ENCODE measurements at regions not wholly inside any gene's neighbourhood (a gene's known extent, or its start where the extent isn't known, plus 50 kb on each side); places are given as distances from the start of the nearest gene placed in this dataset.

GRCh38 chr9:13990994-13991393 is 322.9 kb downstream of the NFIB start:
- no peak overlapping the region for H3K27ac ChIP-seq (ENCODE audit: extremely low read length, insufficient read depth, low read length)
- 0% methylated on average over 4 of the region's 4 CpGs for WGBS (ENCODE audit: low lambda C conversion rate)
- no peaks in the 10 kb centered on the region for H3K4me1 ChIP-seq (ENCODE audit: insufficient read depth, low read length)
- H3K79me2 ChIP-seq (ENCODE audit: insufficient read depth, low read length), result no peaks in the 10 kb centered on the region
- no peaks in the 10 kb centered on the region for H3K27me3 ChIP-seq (ENCODE audit: control insufficient read depth in 1 of 2, insufficient read depth in 2 of 2, low read length in 2 of 2)
- no TSS peak for BruUV-seq (replicated peaks)
- ATAC-seq, result no peak
- no peak for DNase-seq (ENCODE audit: low spot score)
- H3K9me3 ChIP-seq (ENCODE audit: low read length), result no peaks in the 10 kb centered on the region
- no peaks in the 10 kb centered on the region for H3K36me3 ChIP-seq (replicated peaks in 1 of 2; ENCODE audit: control insufficient read depth in 1 of 2, insufficient read depth in 2 of 2, low read length in 2 of 2)
- no peak overlapping the region for H3K4me2 ChIP-seq (ENCODE audit: low read depth, low read length)
- ChIA-PET POLR2A (no interaction called here), CTCF (ENCODE audit: low intra/inter-chr PET ratio, low total read pairs) (no interaction called here)
- in situ Hi-C loops (cut with HindIII; ENCODE audit: extremely low pct_ligation_motif_present, low pct_unique_long_range_greater_than_20kb) (no loop called here), intact Hi-C loops (cut with micrococcal nuclease; ENCODE audit: unreplicated experiment) (no loop called here)
- no peak overlapping the region for H3K9ac ChIP-seq (ENCODE audit: insufficient read depth, low read depth, low read length)
- H4K20me1 ChIP-seq (ENCODE audit: insufficient read depth, low read length), result no peaks in the 10 kb centered on the region
- TF ChIP-seq ZFP1 (CRISPR knock-in tag; IDR thresholded peaks at IDR 0.05), result no peak
- TF ChIP-seq NFE2L1 (CRISPR knock-in tag; IDR thresholded peaks at IDR 0.05; ENCODE audit: borderline replicate concordance), result no peak
- no peak for TF ChIP-seq DBP (CRISPR knock-in tag; IDR thresholded peaks at IDR 0.05; ENCODE audit: not compliant biosample characterization)
- TF ChIP-seq SOX13 (IDR thresholded peaks at IDR 0.05), result no peak
- TF ChIP-seq SOX13 (CRISPR knock-in tag; conservative IDR thresholded peaks at IDR 0.05 in 1 of 2, IDR thresholded peaks at IDR 0.05 in 1 of 2), result no peak
- TF ChIP-seq ZNF557 (CRISPR knock-in tag; IDR thresholded peaks at IDR 0.05), result no peak
- TF ChIP-seq KDM3A (CRISPR knock-in tag; IDR thresholded peaks at IDR 0.05; ENCODE audit: low read depth), result no peak
- no peak for TF ChIP-seq ZNF317 (CRISPR knock-in tag; IDR thresholded peaks at IDR 0.05)
- no peak for FAIRE-seq
- no peak overlapping the region for H3K4me3 ChIP-seq (replicated peaks in 1 of 3; ENCODE audit: insufficient read depth in 1 of 3, low read depth in 2 of 3, low read length in 3 of 3)
- H2AFZ ChIP-seq (ENCODE audit: low read length), result no peak overlapping the region

GRCh38 chr9:13990331-13990730 is 323.6 kb downstream of the NFIB start:
- Histone ChIP-seq H4K20me1 (ENCODE audit: insufficient read depth, low read length) (no peaks in the 10 kb centered on the region), H3K36me3 (replicated peaks in 1 of 2; ENCODE audit: control insufficient read depth in 1 of 2, insufficient read depth in 2 of 2, low read length in 2 of 2) (no peaks in the 10 kb centered on the region), H3K4me3 (replicated peaks in 1 of 3; ENCODE audit: insufficient read depth in 1 of 3, low read depth in 2 of 3, low read length in 3 of 3) (no peak overlapping the region), H2AFZ (ENCODE audit: low read length) (no peak overlapping the region), H3K9me3 (ENCODE audit: low read length) (no peaks in the 10 kb centered on the region), H3K27ac (ENCODE audit: extremely low read length, insufficient read depth, low read length) (no peak overlapping the region), H3K4me1 (ENCODE audit: insufficient read depth, low read length) (no peaks in the 10 kb centered on the region), H3K4me2 (ENCODE audit: low read depth, low read length) (no peak overlapping the region), H3K9ac (ENCODE audit: insufficient read depth, low read depth, low read length) (no peak overlapping the region), H3K79me2 (ENCODE audit: insufficient read depth, low read length) (no peaks in the 10 kb centered on the region), H3K27me3 (ENCODE audit: control insufficient read depth in 1 of 2, insufficient read depth in 2 of 2, low read length in 2 of 2) (no peaks in the 10 kb centered on the region)
- ATAC-seq (no peak), FAIRE-seq (no peak), DNase-seq (ENCODE audit: low spot score) (no peak)
- CTCF ChIA-PET (ENCODE audit: low intra/inter-chr PET ratio, low total read pairs), result no interaction called here
- POLR2A ChIA-PET, result no interaction called here
- intact Hi-C loops (cut with micrococcal nuclease; ENCODE audit: unreplicated experiment), result no loop called here
- in situ Hi-C loops (cut with HindIII; ENCODE audit: extremely low pct_ligation_motif_present, low pct_unique_long_range_greater_than_20kb), result no loop called here
- BruUV-seq (replicated peaks), result no TSS peak
- TF ChIP-seq ZFX (CRISPR knock-in tag; IDR thresholded peaks at IDR 0.05; ENCODE audit: low read depth) (no peak), BATF2 (CRISPR knock-in tag; IDR thresholded peaks at IDR 0.05) (no peak), ZFP1 (CRISPR knock-in tag; IDR thresholded peaks at IDR 0.05) (no peak), AHR (CRISPR knock-in tag; IDR thresholded peaks at IDR 0.05) (no peak), POLR2A (IDR thresholded peaks at IDR 0.05; ENCODE audit: insufficient read depth in 1 of 2, low read depth in 2 of 2, low read length in 2 of 2) (no peak), PHF20 (CRISPR knock-in tag; IDR thresholded peaks at IDR 0.05) (no peak), HINFP (CRISPR knock-in tag; IDR thresholded peaks at IDR 0.05; ENCODE audit: low read depth) (no peak), ZNF878 (CRISPR knock-in tag; IDR thresholded peaks at IDR 0.05) (no peak), BRCA1 (CRISPR knock-in tag; IDR thresholded peaks at IDR 0.05) (no peak)
